GM18868 (cell line): ENCODE measurements at regions not wholly inside any gene's neighbourhood (a gene's known extent, or its start where the extent isn't known, plus 50 kb on each side); places are given as distances from the start of the nearest gene placed in this dataset.

Experiments used
- ATAC-seq: cut with Tn5 transposase; IDR thresholded peaks from one replicate; pipeline ENCODE4 v1.9.1; 2021; ENCODE audit warnings: mild to moderate bottlenecking, moderate library complexity; ENCODE audit not compliant: unreplicated experiment

DNA sequence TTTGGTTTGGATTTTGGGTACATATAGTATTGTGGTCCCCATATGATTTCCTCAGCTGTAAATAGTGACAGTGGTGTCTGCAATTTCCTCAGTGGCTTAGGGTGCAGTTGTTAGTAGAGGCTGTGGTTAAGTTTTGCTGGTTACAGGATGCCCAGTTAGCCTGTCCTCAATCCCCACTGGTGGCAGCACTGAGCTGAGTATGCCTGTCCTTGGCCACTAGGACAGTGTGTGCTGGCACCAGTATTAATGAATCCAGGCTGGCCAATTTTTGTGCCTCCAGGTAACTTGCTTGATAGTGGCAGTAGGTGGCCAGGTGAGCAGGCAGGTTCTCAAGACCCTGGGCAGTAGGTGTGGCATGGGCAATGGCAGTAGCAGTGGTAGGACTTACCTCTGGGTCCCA is 973.1 kb downstream of the TMEM182 start:
- ATAC-seq, result no peak

DNA sequence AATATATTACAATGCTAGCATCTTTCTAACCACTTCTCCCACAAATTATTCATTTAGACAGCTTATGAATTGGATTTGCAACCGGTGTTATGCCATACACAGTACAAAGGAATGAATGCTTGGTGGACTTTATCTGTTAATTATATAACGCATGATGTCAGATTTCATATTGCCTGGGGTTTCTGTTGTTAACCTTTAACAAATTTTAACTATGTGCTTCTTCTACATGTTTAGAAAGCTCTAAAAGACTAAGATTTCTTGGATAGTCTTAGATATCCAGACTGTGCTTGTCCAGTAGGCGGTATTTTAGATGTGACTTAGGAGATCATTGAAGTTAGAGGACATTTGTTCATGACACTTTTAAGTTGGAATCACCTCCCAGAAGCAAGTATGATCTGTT is 976.3 kb downstream of the TMEM182 start:
- ATAC-seq, result no peak

DNA sequence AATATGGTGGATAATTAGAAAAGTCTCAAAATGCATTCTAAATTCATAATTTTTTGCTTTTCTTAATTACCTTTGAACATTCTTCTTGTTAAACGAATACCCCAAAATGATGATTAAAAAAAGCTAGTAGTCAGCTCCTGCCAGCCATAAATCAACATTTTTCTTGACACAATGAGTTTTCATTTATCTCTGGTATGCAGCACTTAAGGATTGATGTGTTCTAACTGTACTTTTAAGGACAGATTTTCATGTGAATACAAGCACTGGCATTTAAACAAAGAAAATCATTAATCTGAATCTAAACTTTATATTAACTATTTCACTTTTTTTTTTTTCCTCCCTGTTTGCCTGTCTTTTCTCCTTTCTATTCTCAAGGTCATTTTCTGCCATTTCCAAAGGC is 976.8 kb downstream of the TMEM182 start:
- ATAC-seq, result no peak

DNA sequence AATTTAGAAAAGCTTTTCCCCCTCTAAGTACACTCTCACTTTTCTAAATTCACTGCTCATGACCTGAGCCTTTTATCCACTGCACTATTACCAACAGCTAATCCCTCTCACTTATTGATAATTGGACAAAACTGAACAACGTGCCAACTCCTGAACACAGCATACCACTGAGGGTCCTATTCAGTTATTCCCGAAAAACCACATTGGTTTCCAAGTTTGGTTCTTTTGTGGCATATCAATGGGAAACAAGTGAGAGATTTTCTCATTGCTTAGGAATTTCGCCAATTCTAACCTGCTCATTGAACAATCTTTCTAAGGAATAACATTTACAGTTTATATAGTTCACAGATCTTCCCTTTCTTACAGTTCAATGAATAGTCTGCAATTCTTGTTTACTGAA is 977.4 kb downstream of the TMEM182 start:
- no peak for ATAC-seq

DNA sequence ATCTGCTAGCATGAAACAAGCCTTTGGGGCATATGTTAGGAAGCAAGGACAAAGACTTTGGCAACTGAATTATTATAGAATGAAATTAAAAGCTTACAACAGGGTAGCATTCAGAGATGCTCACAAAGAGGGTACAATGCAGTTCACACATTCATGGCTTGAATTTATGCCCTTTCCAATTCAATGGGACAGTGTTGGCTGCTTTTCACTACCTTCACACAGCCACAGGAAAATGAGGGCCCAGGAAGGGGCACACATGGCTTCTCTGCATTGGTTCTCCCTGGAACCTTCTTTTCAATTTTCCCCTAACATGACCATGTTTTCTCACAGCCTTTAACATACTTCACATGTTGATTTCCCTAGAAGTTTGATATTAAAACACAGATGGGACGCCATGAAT is 978.1 kb downstream of the TMEM182 start:
- ATAC-seq, result no peak

DNA sequence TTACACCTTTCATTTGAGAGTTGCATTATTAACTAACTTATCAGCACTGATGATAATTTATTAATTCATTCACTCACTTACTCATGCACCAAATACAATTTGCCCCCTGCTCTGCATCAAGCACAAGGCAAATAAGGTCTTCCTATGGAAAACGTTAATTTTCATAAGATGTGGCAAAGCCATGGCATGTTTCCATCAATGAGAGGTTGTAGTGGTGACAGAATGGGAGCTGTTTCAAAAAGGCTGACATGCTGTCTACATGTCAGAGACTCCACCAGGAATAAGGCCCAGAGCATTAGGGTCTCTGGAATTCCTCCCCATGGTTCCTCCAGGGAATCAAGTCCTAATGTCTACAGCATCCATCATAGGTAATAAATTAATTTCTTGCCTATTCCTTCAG is 978.8 kb downstream of the TMEM182 start:
- ATAC-seq, result no peak

DNA sequence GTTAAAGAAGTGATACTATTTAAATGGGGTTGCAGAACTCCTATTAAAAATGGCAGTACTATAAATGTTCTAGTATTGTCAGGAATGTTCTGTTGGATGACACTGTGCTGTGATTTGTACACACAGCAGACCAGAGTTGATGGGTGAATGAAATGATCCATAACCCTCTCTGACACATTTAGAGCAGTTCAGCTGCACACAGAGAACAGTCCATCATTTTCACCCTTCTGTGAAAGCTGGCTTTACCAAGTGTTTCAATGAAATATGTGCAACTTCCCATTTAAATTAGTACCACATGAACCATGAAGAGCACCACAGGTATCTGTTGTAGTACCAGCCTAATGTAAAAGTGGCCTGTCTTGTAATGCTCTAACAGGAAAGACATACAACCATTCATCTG is 981.4 kb downstream of the TMEM182 start:
- ATAC-seq, result no peak

DNA sequence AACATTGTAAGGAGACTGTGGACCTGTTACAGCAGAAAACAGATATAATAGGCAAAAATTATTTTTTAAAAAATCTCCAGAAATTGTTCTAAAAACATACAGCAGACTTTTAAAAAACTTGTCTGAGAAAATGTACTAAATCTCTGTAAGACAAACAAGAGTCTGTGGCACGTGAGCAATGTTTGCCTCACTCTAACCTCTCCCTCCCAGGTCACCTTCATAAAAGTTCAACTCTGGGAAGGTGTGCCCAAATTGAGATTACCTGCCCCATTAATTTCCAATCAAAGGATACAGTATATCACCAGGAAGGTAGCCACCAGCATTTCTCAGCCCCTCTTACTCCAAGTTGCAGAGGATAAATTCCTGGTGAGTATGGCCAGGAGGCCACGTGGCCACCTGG is 992.7 kb downstream of the TMEM182 start:
- ATAC-seq, result no peak

DNA sequence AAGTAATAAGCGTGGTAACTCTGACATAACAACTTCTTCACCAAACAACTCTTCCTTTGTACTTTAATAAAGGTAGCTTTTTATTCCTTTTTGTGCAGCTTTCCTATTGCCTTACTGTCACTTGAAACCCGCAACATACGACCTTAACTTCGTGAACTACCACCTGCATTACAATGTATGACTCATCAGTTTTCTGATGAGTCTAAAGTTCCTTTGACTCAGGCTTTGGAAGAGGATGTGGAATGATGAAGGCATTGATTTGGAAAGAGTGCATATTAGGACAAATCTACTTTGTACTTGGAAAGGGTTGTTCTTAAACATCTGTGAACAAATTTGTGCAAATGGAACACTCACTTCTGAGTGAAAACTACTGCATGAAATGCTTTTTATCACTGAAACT is 1012.1 kb downstream of the TMEM182 start:
- no peak for ATAC-seq

DNA sequence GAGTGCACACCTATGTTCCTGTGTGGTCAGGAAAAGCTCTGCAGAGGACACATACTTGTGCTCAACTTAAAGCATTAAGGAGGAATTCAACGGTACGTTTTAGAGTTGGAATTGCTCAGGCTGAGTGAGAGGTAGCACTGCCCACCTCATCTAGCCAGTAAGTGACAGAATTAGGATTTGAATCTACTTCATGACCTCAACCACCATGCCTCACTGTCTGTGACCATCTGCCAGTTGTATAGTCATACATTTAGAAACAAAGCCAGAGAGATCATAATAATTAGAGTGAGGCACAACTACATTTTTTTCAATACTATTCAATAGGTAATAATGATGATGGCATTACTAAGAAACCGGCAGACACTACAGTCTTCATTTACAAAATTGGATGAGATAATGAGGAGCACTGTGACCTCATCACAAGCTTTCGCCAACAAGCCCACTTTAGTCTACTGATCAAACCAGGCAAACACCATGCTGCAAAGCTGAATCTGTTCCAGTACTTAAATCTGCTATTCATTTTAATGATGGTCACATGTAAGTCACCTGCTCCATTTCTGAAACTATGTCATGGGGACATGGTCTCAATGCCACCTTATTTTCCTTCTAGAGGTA is 1018.4 kb downstream of the TMEM182 start:
- no peak for ATAC-seq

DNA sequence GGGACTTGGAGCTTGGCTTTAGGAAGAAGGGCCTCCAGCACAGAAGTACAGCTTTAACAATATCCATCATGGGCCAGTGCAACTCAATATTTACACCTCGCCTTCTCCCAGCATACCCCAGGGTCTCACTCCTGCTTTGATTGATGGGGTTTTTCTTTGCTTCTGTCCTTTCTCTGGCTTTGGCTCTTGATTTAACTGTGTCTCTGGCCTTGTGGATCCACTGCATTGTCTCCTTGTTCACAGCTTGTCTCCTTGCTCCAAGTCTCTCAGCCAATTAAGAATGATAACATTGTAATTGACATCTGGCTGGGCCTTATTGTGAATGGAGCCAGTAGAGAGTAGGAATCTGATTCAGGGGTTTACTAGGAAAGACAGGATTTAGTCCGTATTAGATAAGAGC is 1019.5 kb downstream of the TMEM182 start:
- ATAC-seq, result no peak

DNA sequence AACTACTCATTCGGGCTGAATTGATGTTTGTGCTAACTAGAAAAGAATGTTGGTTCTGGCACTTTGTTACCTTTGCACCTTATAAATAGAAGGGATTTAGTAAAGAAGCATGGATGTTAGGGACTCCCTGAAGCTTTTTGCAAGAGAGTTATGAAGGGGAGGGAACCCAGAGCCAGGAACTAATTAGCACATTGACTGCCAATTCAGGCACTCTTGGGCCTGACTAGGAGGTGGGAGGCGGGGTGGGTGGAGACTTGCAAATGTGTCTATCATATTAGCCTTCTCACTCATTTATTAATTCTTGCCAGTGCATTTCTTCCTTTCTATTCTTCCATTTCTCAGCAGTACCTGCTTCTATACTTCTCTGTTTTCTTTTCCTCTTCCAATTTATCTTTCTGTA is 1022.4 kb downstream of the TMEM182 start:
- ATAC-seq, result no peak

DNA sequence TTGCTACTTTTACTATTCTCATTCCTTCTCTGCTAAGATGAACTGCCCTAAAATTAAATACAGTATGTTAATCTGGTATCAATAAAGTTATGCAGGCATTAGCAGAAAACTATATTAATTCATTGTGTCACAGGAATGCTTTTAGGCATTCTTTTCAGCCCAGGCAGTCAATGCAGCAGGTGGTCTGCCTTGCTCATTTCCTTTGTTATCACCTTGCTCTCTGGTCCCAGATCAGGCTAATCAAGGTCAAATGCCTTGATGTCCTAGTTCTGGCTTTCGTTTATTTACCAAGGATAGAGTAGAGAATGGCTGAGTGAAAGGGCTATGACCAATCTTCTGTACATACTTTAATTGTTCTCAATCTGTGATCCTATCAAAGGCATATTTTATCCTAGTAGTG is 1023.6 kb downstream of the TMEM182 start:
- no peak for ATAC-seq

DNA sequence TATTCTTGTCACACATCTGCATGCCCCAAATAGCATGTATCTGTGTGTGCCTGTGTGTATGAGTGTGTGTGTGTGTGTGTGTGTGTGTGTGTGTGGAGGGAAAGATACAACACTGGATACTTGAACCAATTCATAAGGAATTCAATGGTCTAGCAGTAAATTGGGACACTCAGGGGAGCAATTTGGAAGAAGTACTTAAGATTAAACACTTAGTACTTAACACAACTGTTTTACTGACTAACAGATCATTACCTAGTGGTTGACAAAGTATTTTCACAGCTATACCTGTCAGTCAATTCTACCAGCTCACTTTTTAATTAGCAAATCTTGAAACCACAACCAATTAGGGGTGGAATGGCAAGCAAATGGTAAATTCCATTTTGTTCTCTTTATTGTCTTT is 1024.1 kb downstream of the TMEM182 start:
- no peak for ATAC-seq

DNA sequence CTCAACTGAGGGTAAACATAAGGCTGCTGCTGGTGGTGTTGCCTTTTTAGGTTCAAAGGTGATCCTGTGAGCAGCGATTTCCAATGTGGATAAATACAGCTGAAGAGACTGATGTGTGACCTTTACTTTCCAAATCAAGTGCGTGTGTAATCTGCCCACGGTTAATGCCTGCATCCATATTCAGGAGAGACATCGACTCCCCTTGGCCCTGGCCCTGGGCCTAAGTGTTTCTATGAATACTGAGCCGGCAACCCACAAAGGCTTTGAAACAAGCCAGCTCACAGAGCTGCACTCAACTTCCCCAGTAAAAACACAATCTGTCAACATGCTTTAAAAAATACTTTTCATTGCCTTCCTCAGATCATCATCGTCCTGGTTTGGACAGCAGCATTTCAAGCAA is 1026.6 kb downstream of the TMEM182 start:
- no peak for ATAC-seq

DNA sequence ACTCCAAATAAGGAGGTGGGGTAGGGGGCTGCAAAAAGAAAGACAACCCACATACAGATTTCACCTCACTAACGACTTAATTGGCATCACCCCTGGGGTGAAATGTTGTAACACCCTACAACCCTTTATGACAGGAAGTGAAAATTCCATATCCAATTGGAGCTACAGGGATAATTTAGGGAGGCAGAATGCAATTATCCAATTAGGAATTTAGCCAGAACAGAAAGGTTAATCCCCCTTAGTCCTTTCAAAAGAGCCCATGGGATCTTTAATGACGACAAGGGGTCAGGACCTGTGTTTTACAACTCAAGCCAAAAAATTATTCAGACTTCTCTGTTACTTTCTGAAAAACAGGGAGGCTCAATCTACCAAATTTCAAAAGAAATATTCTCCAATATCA is 1027.1 kb downstream of the TMEM182 start:
- no peak for ATAC-seq

DNA sequence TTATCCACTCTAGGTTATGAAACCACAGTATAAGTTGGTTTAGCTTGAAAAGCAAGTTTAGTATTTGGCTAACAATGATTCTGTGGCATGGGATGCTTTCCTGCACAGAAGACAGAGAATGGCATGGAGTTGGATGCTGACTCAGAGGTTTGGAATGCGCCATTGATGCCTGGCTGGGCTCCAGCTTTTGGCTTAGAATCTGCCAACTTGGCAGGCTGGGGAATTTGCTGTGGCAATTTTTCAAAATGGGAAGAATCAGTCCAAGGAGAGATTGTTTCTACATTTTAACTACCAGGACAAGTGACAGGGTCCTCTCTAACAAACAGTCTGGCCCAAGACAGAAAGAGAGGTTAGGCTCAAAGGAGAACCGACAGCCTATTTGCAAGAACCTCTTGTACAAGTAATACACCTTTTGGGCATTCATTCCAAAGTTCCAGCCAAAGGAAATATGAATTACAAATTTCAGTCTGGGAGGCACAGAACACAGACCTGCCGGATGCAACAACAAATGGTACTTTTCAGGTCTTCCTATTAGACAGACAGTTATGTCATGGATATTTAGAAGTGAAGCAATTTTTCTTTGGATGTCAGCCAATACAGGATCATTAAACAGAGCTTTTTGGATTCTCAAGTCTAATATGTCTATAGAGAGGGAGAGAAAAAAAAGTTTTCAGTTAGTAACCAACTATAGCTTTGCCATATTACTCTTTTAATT is 1027.7 kb downstream of the TMEM182 start:
- ATAC-seq, result no peak

DNA sequence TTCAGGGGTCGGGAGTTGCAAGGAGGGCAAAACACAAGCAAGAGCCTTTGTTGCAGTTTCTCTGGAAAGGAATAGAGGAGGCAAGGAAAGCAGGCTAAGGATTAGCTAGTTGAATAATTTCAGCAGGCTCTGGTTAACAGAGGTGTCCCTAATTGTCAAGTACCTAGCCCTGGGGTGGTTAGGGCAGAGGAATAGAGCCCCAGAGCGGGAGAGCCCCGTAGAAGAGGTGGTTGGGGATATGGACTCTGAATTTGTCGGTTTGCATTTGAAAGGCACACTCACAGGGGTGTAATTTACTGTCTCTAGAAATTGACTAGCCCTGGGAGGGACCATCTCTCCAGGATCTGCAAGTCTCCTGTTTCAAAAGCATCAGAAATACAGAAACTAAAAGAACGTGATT is 1030.2 kb downstream of the TMEM182 start:
- ATAC-seq, result no peak

DNA sequence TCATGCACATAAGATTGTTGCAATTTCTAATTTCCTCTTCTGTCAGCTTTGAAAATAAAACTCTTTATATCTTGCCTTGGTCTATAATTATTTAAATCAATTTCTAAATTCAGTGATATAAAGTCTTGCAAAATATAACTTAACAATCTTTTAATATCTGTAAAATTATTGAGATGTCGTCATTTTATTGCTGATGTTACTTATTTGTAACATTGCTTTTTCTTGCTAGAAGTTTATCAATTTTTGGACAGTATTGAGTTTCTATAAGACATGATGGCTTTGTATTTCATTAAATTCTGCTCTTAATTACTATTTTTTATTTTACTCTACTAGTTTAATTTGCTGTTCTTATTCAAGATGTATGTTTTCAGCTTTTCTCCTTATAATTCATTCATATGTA is 1036.5 kb downstream of the TMEM182 start:
- ATAC-seq, result no peak

DNA sequence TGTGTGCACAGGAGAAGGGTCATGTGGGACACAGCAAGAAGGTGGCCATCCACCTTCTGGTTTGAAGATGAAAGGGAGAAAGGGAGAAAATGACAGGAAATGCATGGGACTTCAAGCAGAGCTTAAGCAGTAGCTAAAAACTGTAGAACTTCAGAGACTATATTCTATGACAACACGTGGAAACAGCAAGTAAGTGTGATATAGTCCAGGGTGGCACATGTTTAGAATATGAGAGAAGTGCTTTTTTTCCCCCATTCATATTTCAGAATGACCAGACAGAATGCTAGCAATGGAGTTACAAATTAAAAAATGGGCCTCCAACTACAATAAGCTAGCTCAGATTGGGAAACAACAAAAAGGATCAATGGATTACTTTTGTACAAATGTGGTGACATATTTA is 1042.2 kb downstream of the TMEM182 start:
- ATAC-seq, result no peak

DNA sequence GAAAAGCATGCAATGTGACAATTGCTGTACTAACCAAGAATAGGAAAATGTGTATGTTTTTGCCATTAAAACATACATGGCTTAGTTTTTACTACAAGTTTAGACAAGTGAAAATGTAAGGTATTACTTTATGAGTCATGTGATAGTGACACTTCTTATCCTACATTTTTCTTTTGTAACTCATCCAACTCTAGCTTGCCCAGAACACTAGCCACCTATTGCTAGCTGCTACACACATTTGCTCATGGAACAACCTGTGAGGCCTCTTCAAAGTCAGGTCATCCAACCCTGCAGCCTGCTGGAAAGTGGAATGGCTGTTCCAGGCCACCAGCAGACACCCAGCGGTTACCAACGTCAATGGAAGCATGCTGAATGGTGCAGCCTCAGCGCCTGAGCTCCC is 1043.9 kb downstream of the TMEM182 start:
- ATAC-seq, result no peak

DNA sequence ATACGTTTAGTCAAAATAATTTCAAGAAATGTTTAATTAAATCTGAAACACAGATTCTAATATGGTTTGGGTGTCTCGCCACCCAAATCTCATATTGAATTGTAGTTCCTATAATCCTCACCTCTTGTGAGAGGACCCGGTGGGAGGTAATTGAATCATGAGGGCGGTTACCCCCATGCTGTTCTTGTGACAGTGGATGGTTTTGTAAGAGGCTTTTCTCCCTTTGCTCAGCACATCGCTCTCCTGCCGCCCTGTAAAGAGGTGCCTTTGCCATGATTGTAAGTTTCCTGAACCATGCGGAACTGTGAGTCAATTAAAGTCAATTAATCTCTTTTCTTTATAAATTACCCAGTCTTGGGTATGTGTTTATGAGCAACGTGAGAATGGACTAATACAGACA is 1045.1 kb upstream of the POU3F3 start:
- no peak for ATAC-seq

DNA sequence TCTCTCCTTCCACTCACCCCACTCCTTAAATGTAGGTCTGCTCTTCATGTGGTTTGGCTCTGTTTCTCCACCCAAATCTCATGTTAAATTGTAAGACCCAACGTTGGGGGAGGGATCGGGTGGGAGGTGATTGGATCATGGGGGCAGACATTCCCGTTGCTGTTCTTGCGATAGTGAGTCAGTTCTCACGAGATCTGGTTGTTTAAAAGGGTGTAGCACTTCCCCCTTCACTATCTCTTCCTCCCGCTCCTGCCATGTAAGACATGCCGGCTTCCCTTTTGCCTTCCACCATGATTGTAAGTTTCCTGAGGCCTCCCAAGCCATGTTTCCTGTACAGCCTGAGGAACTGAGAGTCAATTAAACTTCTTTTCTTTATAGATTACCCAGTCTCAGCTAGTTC is 1044.5 kb upstream of the POU3F3 start:
- no peak for ATAC-seq
